Calu3 (cell line): ENCODE measurements at regions not wholly inside any gene's neighbourhood (a gene's known extent, or its start where the extent isn't known, plus 50 kb on each side); places are given as distances from the start of the nearest gene placed in this dataset.

Experiments used
- BruUV-seq: library from RNA; stranded (reverse); fragments of 400-500 nt; replicated peaks from 2 replicates; lab custom pipeline; 2021; lab: Mats Ljungman, UMichigan
- CTCF ChIA-PET: fragments of 300-600 bp; sonication (Branson Sonifier 250); formaldehyde crosslinking; loops from one replicate; lab custom pipeline; 2022; ENCODE audit warnings: antibody characterized with exemption; lab: Charles Lee
- DNase-seq: peaks from one replicate; pipeline ENCODE4 v3.0.0; 2022
- H3K27ac Mint-ChIP-seq: one replicate; pipeline ENCODE4 v1.8.0; 2022; ENCODE audit warnings: mixed read lengths; ENCODE audit not compliant: unreplicated experiment
- H3K27me3 Mint-ChIP-seq: one replicate; pipeline ENCODE4 v1.8.0; 2022; ENCODE audit warnings: mixed read lengths; ENCODE audit not compliant: unreplicated experiment
- H3K36me3 Mint-ChIP-seq: one replicate; pipeline ENCODE4 v1.8.0; 2022; ENCODE audit warnings: mild to moderate bottlenecking, moderate library complexity, mixed read lengths; ENCODE audit not compliant: insufficient read depth, unreplicated experiment
- H3K4me1 Mint-ChIP-seq: one replicate; pipeline ENCODE4 v1.8.0; 2022; ENCODE audit warnings: mild to moderate bottlenecking, low read depth, mixed read lengths; ENCODE audit not compliant: unreplicated experiment
- H3K4me3 Mint-ChIP-seq: one replicate; pipeline ENCODE4 v1.8.0; 2022; ENCODE audit warnings: mild to moderate bottlenecking, low read depth, moderate library complexity, mixed read lengths; ENCODE audit not compliant: unreplicated experiment
- H3K9me3 Mint-ChIP-seq: one replicate; pipeline ENCODE4 v1.8.0; 2022; ENCODE audit warnings: low read depth, mixed read lengths; ENCODE audit not compliant: unreplicated experiment
- CTCF ChIP-seq: fragments of 200-600 bp; IDR thresholded peaks from one replicate; pipeline ENCODE4 v1.8.0; 2022; ENCODE audit warnings: antibody characterized with exemption; ENCODE audit not compliant: unreplicated experiment
- intact Hi-C: fragments of 100-400 bp; cut with micrococcal nuclease; formaldehyde crosslinking; loops from one replicate; pipeline ENCODE4 v1.10.0; 2022; ENCODE audit not compliant: unreplicated experiment

- Mint-ChIP-seq H3K4me3 (no peak overlapping the region), H3K4me1 (peaks cover 29% of the 10 kb centered on the region), H3K27ac (no peak overlapping the region), H3K9me3 (no peaks in the 10 kb centered on the region), H3K36me3 (no peaks in the 10 kb centered on the region), H3K27me3 (no peaks in the 10 kb centered on the region)
- no peak for DNase-seq
- CTCF ChIA-PET = no interaction called here
- intact Hi-C loops = no loop called here
- BruUV-seq = no TSS peak
- no peak for TF ChIP-seq CTCF
Observed at GRCh38 chr10:58010073-58010702, 257.5 kb downstream of the IPMK start.

GRCh38 chr10:58003945-58004344, 263.7 kb downstream of the IPMK start:
- CTCF ChIA-PET = no interaction called here

GRCh38 chr10:58001159-58001558, 266.5 kb downstream of the IPMK start:
- DNase-seq = no peak
- intact Hi-C loops = no loop called here
- CTCF ChIA-PET = interaction anchor here (0.6 kb wide), 1 partner anchor 424 kb away, joined by 3 read pairs; no protein-coding TSS in a partner anchor
- Mint-ChIP-seq H3K27ac (no peak overlapping the region), H3K36me3 (no peaks in the 10 kb centered on the region), H3K27me3 (no peaks in the 10 kb centered on the region), H3K4me1 (peaks cover 14% of the 10 kb centered on the region), H3K4me3 (no peak overlapping the region), H3K9me3 (no peaks in the 10 kb centered on the region)
- no TSS peak for BruUV-seq
- TF ChIP-seq CTCF = no peak

More at GRCh38 chr10:58003945-58004344, 263.7 kb downstream of the IPMK start:
- BruUV-seq = no TSS peak
- no peak for DNase-seq
- no peaks in the 10 kb centered on the region for H3K36me3 Mint-ChIP-seq
- H3K27ac Mint-ChIP-seq = no peak overlapping the region
- no peak for TF ChIP-seq CTCF
- H3K4me1 Mint-ChIP-seq = peaks cover 6% of the 10 kb centered on the region
- no peak overlapping the region for H3K4me3 Mint-ChIP-seq
- no peaks in the 10 kb centered on the region for H3K9me3 Mint-ChIP-seq
- intact Hi-C loops = no loop called here
- H3K27me3 Mint-ChIP-seq = no peaks in the 10 kb centered on the region

GRCh38 chr10:57996536-57996935, 271.2 kb downstream of the IPMK start:
- Mint-ChIP-seq H3K9me3 (no peaks in the 10 kb centered on the region), H3K4me1 (peaks cover 26% of the 10 kb centered on the region), H3K27ac (no peak overlapping the region), H3K27me3 (no peaks in the 10 kb centered on the region), H3K36me3 (peaks cover 12% of the 10 kb centered on the region), H3K4me3 (no peak overlapping the region)
- CTCF ChIA-PET = no interaction called here
- DNase-seq = no peak
- TF ChIP-seq CTCF = no peak
- intact Hi-C loops = no loop called here
- no TSS peak for BruUV-seq
